Ishikawa (cell line): ENCODE measurements at regions not wholly inside any gene's neighbourhood (a gene's known extent, or its start where the extent isn't known, plus 50 kb on each side); places are given as distances from the start of the nearest gene placed in this dataset.

Experiments
- EP300 ChIP-seq: IDR thresholded peaks from 2 replicates; pipeline ENCODE4 v1.6.1; 2012; ENCODE audit warnings: borderline replicate concordance
- MAX ChIP-seq: IDR thresholded peaks from 2 replicates; pipeline ENCODE4 v1.6.1; 2012
- RAD21 ChIP-seq: IDR thresholded peaks from 2 replicates; pipeline ENCODE4 v1.6.1; 2012; ENCODE audit warnings: low read depth
- TAF1 ChIP-seq: IDR thresholded peaks from 2 replicates; pipeline ENCODE4 v1.6.1; 2012; ENCODE audit warnings: low read depth, mild to moderate bottlenecking
- TEAD4 ChIP-seq: IDR thresholded peaks from 2 replicates; pipeline ENCODE4 v1.6.1; 2012
- YY1 ChIP-seq: IDR thresholded peaks from 2 replicates; pipeline ENCODE4 v1.6.1; 2012; ENCODE audit warnings: low read depth

- TF ChIP-seq MAX: no peak
- TF ChIP-seq TAF1: no peak
- no peak for TF ChIP-seq TEAD4
- TF ChIP-seq EP300: no peak
- TF ChIP-seq RAD21: no peak
- no peak for TF ChIP-seq YY1
These were observed 225.9 kb upstream of the LRRN1 start for GRCh38 chr3:3573341-3573740.
